ENCODE measurements at regions not wholly inside any gene's neighbourhood (a gene's known extent, or its start where the extent isn't known, plus 50 kb on each side); places are given as distances from the start of the nearest gene placed in this dataset.

DNA sequence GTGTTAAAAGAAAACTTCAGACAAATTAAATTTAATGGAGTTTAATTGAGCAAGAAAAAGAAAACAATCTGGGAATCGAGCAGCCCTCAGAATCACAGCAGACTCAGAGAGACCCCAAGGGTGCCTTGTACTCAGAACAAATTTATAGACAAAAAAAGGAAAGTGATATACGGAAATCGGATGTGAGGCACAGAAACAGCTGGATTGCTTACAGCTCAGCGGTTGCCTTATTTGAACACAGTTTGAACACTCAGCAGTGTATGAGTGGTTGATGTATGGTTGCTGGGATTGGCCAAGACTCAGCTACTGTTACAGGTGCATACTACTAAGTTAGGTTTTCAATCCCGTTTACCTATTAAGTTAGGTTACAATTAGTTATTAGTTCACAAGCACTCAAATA, 103.8 kb upstream of the LYZL1 start:
- Histone ChIP-seq H3K9me2 (ENCODE audit: insufficient read depth) (no peaks in the 10 kb centered on the region), H2AFZ (ENCODE audit: low read depth, low read length, poor library complexity, severe bottlenecking) (no peak overlapping the region), H3K9ac (ENCODE audit: low read length) (no peak overlapping the region), H3K4me3 (replicated peaks in 1 of 2; ENCODE audit: low read depth in 1 of 2, low read length in 2 of 2) (no peak overlapping the region), H3K9me3 (ENCODE audit: control insufficient read depth in 1 of 2, insufficient read depth in 1 of 2, low read depth in 1 of 2, low read length in 2 of 2) (no peaks in the 10 kb centered on the region), H3K27ac (ENCODE audit: low read depth, low read length) (no peak overlapping the region), H4K20me1 (ENCODE audit: insufficient read depth) (no peaks in the 10 kb centered on the region), H3K4me2 (ENCODE audit: low read length) (no peak overlapping the region), H3K36me3 (ENCODE audit: control insufficient read depth in 1 of 2, insufficient read depth in 2 of 2, low read length in 2 of 2) (no peaks in the 10 kb centered on the region), H3K79me2 (ENCODE audit: insufficient read depth, low read length) (no peaks in the 10 kb centered on the region), H3K27me3 (ENCODE audit: insufficient read depth, low read length) (peaks cover 10% of the 10 kb centered on the region; the same call in 1 of the 2 replicates), H3K4me1 (ENCODE audit: control insufficient read depth in 1 of 2, insufficient read depth in 2 of 2, low read length in 2 of 2) (no peaks in the 10 kb centered on the region)
- no peak for TF ChIP-seq ELF1 (IDR thresholded peaks at IDR 0.05; ENCODE audit: borderline replicate concordance, low read depth)
- TF ChIP-seq SP1 (IDR thresholded peaks at IDR 0.05; ENCODE audit: low read depth), result no peak
- no peak for TF ChIP-seq CTCF (IDR thresholded peaks at IDR 0.05 in 2 of 3, conservative IDR thresholded peaks at IDR 0.05 in 1 of 3; ENCODE audit: borderline replicate concordance in 1 of 3, insufficient read depth in 1 of 3, low read depth in 2 of 3, low read length in 2 of 3)
- no peak for TF ChIP-seq SIN3A (IDR thresholded peaks at IDR 0.05; ENCODE audit: low read depth)
- TF ChIP-seq, protein P1, sequence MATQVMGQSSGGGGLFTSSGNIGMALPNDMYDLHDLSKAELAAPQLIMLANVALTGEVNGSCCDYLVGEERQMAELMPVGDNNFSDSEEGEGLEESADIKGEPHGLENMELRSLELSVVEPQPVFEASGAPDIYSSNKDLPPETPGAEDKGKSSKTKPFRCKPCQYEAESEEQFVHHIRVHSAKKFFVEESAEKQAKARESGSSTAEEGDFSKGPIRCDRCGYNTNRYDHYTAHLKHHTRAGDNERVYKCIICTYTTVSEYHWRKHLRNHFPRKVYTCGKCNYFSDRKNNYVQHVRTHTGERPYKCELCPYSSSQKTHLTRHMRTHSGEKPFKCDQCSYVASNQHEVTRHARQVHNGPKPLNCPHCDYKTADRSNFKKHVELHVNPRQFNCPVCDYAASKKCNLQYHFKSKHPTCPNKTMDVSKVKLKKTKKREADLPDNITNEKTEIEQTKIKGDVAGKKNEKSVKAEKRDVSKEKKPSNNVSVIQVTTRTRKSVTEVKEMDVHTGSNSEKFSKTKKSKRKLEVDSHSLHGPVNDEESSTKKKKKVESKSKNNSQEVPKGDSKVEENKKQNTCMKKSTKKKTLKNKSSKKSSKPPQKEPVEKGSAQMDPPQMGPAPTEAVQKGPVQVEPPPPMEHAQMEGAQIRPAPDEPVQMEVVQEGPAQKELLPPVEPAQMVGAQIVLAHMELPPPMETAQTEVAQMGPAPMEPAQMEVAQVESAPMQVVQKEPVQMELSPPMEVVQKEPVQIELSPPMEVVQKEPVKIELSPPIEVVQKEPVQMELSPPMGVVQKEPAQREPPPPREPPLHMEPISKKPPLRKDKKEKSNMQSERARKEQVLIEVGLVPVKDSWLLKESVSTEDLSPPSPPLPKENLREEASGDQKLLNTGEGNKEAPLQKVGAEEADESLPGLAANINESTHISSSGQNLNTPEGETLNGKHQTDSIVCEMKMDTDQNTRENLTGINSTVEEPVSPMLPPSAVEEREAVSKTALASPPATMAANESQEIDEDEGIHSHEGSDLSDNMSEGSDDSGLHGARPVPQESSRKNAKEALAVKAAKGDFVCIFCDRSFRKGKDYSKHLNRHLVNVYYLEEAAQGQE (IDR thresholded peaks at IDR 0.05; ENCODE audit: low read depth), result no peak
- TF ChIP-seq TCF7L2 (IDR thresholded peaks at IDR 0.05; ENCODE audit: borderline replicate concordance, extremely low read depth, insufficient read depth, insufficient read length), result no peak
- TF ChIP-seq EZH2phosphoT487 (IDR thresholded peaks at IDR 0.05; ENCODE audit: borderline replicate concordance), result no peak
- no peak for TF ChIP-seq FOSL1 (IDR thresholded peaks at IDR 0.05; ENCODE audit: low read depth)
- no peak for TF ChIP-seq POLR2AphosphoS5 (IDR thresholded peaks at IDR 0.05; ENCODE audit: low read depth, low read length)
- no peak for TF ChIP-seq JUND (IDR thresholded peaks at IDR 0.05)
- no peak for TF ChIP-seq CEBPB (IDR thresholded peaks at IDR 0.05; ENCODE audit: low read depth)
- no peak for TF ChIP-seq ZFX (IDR thresholded peaks at IDR 0.05)
- TF ChIP-seq, protein P2, sequence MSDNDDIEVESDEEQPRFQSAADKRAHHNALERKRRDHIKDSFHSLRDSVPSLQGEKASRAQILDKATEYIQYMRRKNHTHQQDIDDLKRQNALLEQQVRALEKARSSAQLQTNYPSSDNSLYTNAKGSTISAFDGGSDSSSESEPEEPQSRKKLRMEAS (IDR thresholded peaks at IDR 0.05), result no peak
- no peak for TF ChIP-seq SRF (IDR thresholded peaks at IDR 0.05; ENCODE audit: low read depth)
- TF ChIP-seq EZH2 (IDR thresholded peaks at IDR 0.05), result no peak
- TF ChIP-seq CBX3 (IDR thresholded peaks at IDR 0.05; ENCODE audit: low read depth), result no peak
- RAD21 ChIA-PET (ENCODE audit: low non-redundant PET in 1 of 2, low total read pairs in 2 of 2, uncharacterized antibody in 2 of 2, unreplicated experiment in 2 of 2), result no interaction called here
- intact Hi-C loops (cut with micrococcal nuclease), result no loop called here
- ATAC-seq (no peak), DNase-seq (ENCODE audit: low read depth, low spot score) (no peak)
- POLR2A ChIA-PET, result no interaction called here
- CTCF ChIA-PET, result no interaction called here
- no TSS peak for BruUV-seq (replicated peaks)

All from HCT116 (cell line).